B cell (primary cell): ENCODE measurements at regions not wholly inside any gene's neighbourhood (a gene's known extent, or its start where the extent isn't known, plus 50 kb on each side); places are given as distances from the start of the nearest gene placed in this dataset.

Source experiments
- EZH2 ChIP-seq: IDR thresholded peaks from 2 replicates; pipeline ENCODE4 v1.6.1; 2012; ENCODE audit warnings: borderline replicate concordance, low read depth, mild to moderate bottlenecking, moderate library complexity, low read length; ENCODE audit not compliant: insufficient read depth, poor library complexity, severe bottlenecking
- TF ChIP-seq, protein P1 (sequence below): fragments of 200-600 bp; IDR thresholded peaks from one replicate; pipeline ENCODE4 v1.8.0; 2022; ENCODE audit warnings: antibody characterized with exemption, mild to moderate bottlenecking

DNA sequence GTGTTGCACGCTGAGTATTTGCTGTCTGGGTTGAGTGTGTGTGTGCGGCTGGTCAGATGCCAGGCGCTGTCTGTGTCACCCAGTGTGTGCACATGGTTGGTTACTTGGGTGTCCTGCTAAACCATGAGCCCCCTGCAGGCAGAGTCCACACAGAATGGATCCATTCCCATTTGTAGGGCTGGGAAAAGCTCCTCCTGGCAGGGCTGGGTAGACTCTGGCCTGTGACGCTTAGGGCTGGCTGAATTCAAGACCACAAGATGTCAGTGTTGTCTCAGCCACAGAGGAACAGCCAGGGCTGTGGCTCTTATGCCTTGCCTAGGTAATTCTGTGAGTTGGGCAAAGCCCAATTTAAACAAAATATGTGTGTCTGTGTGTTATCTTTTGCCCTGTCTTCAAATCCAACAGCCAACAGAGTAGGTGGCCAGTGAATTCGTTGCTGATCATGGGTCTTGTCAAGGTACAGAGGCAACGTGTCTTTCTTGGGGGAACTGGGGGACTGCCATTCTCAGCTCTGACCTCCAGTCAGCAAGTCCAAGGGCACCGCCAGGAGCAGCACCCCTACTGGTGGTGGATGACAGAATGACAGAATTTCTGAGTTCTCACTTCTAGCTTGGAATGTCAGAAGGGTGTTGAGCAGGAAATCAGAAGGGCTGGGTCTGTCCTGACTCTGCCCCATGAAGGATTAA is 285.1 kb downstream of the CCSER2 start:
- TF ChIP-seq EZH2: no peak
- TF ChIP-seq, protein P1, sequence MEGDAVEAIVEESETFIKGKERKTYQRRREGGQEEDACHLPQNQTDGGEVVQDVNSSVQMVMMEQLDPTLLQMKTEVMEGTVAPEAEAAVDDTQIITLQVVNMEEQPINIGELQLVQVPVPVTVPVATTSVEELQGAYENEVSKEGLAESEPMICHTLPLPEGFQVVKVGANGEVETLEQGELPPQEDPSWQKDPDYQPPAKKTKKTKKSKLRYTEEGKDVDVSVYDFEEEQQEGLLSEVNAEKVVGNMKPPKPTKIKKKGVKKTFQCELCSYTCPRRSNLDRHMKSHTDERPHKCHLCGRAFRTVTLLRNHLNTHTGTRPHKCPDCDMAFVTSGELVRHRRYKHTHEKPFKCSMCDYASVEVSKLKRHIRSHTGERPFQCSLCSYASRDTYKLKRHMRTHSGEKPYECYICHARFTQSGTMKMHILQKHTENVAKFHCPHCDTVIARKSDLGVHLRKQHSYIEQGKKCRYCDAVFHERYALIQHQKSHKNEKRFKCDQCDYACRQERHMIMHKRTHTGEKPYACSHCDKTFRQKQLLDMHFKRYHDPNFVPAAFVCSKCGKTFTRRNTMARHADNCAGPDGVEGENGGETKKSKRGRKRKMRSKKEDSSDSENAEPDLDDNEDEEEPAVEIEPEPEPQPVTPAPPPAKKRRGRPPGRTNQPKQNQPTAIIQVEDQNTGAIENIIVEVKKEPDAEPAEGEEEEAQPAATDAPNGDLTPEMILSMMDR: no peak
